Endometrium (tissue), 2 donors: ENCODE measurements at regions not wholly inside any gene's neighbourhood (a gene's known extent, or its start where the extent isn't known, plus 50 kb on each side); places are given as distances from the start of the nearest gene placed in this dataset.

Experiments
- FAIRE-seq: peaks from 2 replicates; lab custom pipeline; 2012; peaks lifted over from hg19 to GRCh38; lab: Jason Lieb, UNC
- donor health status: control.
- donor health status: control.

- FAIRE-seq: no peak
These were observed 71.8 kb upstream of the FOXP4 start for GRCh38 chr6:41474213-41474933.

DNA sequence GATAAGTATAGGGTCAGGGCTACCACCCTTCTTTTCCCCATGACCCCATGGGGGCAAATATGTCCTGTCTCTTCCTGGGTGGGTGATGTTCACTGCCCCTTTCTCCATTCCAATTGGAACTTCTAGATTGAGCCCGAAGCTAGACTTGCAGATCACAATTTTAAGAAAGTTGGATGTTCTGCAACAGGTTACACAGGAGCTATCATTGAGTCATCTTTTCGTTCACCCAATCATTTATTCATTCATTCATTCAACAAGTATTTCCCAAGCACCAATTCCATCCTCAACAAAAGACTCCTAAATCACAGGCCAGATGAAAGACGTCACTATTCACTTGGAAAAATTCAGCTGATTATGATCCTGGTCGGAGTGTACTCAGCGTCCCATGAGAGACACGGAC lies 71.0 kb upstream of the FOXP4 start:
- FAIRE-seq: no peak

DNA sequence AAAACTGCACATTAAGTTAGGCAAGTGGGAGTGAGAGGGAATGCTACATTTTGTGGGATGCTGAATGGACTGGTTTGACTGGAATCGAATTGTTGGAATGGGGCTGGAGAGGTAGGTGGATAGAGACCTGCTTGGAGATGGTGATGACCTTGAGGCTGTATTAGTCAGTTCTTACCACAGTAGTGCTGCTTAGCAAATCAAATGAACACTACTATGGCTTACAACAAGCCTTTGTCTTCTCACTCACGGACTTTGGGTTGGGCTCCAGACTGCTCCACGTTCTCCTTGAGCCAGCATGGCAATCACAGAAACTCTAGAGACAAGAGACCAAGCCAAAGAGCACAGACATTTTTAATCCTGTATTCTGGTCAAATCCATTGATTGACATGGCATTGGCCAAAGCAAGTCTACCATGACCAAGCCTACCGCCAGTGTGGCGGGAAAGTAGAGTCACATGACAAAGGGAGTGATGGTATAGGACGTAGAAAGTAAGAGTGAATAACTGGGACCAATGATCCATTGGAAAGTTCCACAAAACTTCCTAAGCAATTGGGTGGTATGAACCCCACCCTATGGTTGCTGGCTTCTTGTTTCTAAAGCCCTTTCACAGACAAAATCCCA lies 70.3 kb upstream of the FOXP4 start:
- no peak for FAIRE-seq

DNA sequence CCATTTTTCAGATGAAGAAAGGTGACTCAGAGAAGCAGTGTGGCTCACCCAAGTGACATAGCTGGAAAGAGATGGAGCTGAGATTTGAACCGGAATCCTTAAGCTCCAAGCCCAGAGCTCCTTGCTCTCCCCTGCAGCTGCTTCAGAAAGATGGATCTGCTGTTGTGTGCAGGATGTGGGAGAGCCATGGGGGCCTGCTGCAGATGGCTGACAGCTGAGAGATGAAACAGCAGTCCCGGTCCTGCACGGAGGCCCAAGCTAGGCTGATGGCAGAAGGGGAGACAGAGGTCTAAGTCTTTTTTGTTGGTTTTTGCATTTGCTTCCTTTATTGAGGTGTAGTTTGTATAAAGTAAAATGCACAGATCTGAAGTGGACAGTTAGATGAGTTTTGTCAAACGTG lies 69.8 kb upstream of the FOXP4 start:
- FAIRE-seq: no peak

DNA sequence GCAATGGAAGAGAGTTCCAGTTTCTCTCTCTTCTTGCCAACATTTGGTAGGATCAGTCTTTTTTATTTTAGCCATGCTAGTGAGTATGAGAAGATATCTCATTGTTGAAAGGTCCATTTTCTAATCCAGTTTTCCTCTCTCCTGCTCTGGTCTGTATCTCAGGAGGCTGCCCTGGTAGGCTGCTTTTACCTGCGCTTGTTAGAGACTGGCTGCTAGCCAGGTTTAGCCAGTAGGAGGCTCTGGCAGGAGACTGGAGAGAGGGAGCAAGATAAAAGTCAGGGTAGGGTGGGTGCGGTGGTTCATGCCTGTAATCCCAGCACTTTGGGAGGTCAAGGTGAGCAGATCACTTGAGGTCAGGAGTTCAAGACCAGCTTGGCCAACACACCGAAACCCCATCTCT lies 68.6 kb upstream of the FOXP4 start:
- no peak for FAIRE-seq

- FAIRE-seq: no peak
These were observed 62.2 kb upstream of the FOXP4 start for GRCh38 chr6:41483943-41484342.

- FAIRE-seq: no peak
These were observed 58.2 kb upstream of the FOXP4 start for GRCh38 chr6:41487860-41488432.

GRCh38 chr6:41488433-41489119 lies 57.6 kb upstream of the FOXP4 start:
- FAIRE-seq: no peak

DNA sequence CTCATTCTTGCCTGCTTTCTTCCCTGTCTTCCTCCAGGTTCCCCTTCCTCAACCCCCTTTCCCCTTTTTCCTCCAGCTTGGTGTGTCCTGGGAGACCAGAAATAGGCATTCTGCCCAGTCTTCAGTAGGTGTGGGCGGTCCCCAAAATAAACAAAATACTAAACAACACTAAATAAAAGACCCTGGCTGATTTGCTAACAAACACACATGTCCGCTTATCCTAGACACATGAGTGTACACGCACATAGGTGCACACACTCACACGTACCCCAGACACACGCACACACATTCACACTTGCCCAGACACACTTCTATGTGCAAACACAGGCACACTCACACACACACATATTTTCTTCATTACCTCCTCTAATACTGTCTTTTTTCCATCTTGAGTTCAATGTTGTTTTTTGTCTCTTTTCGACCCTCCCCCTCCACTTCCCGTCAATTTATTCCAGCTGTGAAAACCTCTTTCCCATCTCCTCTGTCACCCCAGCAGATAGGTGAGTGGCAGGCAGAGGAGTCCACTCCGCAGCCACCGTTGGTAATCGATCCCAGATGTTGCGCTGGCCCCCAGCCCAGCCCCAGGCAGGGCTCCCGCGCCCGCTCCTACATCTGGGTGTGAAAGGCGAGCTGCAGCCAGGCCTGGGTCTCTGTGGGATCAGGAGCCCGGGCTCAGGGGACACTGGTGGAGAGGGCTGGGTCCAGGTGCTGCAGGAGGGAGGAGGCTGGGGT lies 56.9 kb upstream of the FOXP4 start:
- no peak for FAIRE-seq

DNA sequence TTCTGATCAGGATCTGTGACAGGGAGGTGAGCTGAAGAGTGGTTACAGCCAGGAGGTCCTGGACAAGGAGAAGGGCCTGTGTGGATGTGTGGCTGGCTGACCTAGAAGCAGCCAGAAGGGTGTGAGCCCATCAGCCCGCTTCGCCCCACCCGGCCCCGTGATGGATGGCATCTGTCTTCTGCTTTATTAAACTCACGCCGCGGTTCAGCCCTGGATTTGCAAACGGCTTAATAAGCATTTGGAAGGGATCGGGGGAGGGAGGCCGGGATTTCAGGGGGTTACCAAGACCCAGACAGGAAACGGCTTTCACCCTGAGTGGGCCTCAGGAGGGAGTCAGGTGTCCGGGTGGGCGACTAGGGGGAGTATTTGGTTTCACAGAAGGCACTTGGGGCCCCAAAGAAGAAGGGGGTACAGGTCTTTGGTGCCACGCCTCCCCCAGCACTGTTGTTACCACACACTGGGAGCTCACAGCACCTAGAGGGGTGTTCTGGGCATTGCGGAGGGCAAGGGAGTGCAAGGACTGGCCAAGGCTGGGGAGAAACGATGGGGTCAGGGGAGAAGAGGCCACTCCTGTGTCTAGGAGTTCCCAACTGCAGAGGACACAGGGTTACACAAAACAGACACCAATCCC lies 53.8 kb upstream of the FOXP4 start:
- FAIRE-seq: no peak

DNA sequence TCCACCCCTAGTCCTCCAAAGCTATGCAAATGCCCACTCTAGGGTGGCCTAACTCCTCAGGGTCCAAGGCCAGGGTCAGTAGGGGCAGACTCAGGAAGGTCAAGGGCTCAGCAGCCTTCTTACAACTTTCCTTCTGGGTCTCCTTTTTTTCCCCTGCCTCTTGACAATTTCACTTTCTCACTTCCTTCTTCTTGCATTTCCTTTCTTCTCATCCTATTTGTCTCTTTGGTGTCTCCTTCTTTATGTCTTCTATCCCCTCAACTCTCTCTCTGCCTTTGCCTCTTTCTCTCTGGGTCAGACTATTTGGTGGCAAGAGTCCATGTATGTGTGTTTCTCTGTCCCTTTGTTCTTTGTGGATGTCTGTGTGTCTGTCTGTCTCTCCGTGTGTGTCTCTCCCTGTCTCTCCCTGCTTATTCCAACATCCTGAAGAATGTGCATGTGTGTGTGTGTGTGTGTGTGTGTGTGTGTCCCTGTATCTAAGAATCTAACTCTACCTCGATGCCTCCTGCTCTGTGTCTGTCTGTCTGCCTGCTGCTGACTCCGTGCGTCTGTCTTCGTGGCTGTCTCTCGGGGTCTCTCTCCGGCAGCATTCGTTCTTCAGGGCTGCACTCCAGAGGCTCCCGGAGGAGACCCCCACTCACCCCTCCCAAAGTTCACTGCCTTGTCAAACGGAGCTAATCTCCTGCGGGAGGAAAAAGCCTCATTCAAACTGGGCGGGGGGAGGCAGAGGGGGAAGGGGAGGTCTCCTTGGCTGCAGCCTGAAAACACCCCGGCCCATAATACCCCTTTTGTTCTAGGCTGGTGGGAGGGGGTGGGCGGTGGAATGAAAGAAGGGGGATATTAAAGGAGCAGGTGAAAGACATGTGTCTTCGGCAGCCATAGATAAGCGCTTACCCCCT lies 51.7 kb upstream of the FOXP4 start:
- FAIRE-seq: no peak
